Calu3 (cell line): ENCODE measurements at regions not wholly inside any gene's neighbourhood (a gene's known extent, or its start where the extent isn't known, plus 50 kb on each side); places are given as distances from the start of the nearest gene placed in this dataset.

Source experiments
- BruUV-seq: library from RNA; stranded (reverse); fragments of 400-500 nt; replicated peaks from 2 replicates; lab custom pipeline; 2021; lab: Mats Ljungman, UMichigan
- CTCF ChIA-PET: fragments of 300-600 bp; sonication (Branson Sonifier 250); formaldehyde crosslinking; loops from one replicate; lab custom pipeline; 2022; ENCODE audit warnings: antibody characterized with exemption; lab: Charles Lee
- DNase-seq: peaks from one replicate; pipeline ENCODE4 v3.0.0; 2022
- H3K27ac Mint-ChIP-seq: one replicate; pipeline ENCODE4 v1.8.0; 2022; ENCODE audit warnings: mixed read lengths; ENCODE audit not compliant: unreplicated experiment
- H3K27me3 Mint-ChIP-seq: one replicate; pipeline ENCODE4 v1.8.0; 2022; ENCODE audit warnings: mixed read lengths; ENCODE audit not compliant: unreplicated experiment
- H3K36me3 Mint-ChIP-seq: one replicate; pipeline ENCODE4 v1.8.0; 2022; ENCODE audit warnings: mild to moderate bottlenecking, moderate library complexity, mixed read lengths; ENCODE audit not compliant: insufficient read depth, unreplicated experiment
- H3K4me1 Mint-ChIP-seq: one replicate; pipeline ENCODE4 v1.8.0; 2022; ENCODE audit warnings: mild to moderate bottlenecking, low read depth, mixed read lengths; ENCODE audit not compliant: unreplicated experiment
- H3K4me3 Mint-ChIP-seq: one replicate; pipeline ENCODE4 v1.8.0; 2022; ENCODE audit warnings: mild to moderate bottlenecking, low read depth, moderate library complexity, mixed read lengths; ENCODE audit not compliant: unreplicated experiment
- H3K9me3 Mint-ChIP-seq: one replicate; pipeline ENCODE4 v1.8.0; 2022; ENCODE audit warnings: low read depth, mixed read lengths; ENCODE audit not compliant: unreplicated experiment
- intact Hi-C: fragments of 100-400 bp; cut with micrococcal nuclease; formaldehyde crosslinking; loops from one replicate; pipeline ENCODE4 v1.10.0; 2022; ENCODE audit not compliant: unreplicated experiment
- TF ChIP-seq, protein P1 (sequence below): fragments of 200-600 bp; IDR thresholded peaks from one replicate; pipeline ENCODE4 v1.8.0; 2022; ENCODE audit warnings: antibody characterized with exemption; ENCODE audit not compliant: unreplicated experiment

DNA sequence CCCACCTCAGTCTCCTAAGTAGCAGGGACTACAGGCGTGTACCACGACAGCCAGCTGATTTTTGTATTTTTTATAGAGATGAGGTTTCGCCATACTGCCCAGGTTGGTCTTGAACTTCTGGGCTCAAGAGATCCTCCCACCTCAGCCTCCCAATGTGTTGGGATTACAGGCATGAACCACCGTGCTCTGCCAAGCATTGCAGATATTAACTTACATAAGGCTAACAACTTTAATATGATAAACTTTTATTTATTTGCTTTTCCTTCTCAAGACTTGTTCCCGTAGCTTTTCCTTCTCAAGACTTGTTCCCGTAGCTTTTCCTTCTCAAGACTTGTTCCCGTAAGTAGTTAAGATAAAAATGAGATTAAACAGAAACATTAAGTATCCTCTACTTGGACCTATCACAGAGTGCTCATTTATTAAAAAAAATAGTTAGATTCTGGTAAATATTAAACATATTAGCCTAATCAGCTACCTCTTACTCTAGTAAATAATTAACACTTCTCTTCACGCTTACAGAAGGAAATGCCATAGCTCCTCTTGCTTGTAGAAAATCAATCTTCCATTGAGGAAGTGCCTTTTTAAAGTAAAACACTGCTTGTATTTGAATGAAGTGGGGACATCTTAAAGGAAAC lies 157.7 kb upstream of the KITLG start:
- H3K27ac Mint-ChIP-seq: peak overlapping the region; percentile 74
- H3K4me3 Mint-ChIP-seq: peak overlapping the region; percentile 2
- no TSS peak for BruUV-seq
- H3K9me3 Mint-ChIP-seq: peaks cover 3% of the 10 kb centered on the region
- no peaks in the 10 kb centered on the region for H3K27me3 Mint-ChIP-seq
- peak; percentile 24 for DNase-seq
- H3K36me3 Mint-ChIP-seq: no peaks in the 10 kb centered on the region
- H3K4me1 Mint-ChIP-seq: peaks cover 39% of the 10 kb centered on the region
- TF ChIP-seq, protein P1, sequence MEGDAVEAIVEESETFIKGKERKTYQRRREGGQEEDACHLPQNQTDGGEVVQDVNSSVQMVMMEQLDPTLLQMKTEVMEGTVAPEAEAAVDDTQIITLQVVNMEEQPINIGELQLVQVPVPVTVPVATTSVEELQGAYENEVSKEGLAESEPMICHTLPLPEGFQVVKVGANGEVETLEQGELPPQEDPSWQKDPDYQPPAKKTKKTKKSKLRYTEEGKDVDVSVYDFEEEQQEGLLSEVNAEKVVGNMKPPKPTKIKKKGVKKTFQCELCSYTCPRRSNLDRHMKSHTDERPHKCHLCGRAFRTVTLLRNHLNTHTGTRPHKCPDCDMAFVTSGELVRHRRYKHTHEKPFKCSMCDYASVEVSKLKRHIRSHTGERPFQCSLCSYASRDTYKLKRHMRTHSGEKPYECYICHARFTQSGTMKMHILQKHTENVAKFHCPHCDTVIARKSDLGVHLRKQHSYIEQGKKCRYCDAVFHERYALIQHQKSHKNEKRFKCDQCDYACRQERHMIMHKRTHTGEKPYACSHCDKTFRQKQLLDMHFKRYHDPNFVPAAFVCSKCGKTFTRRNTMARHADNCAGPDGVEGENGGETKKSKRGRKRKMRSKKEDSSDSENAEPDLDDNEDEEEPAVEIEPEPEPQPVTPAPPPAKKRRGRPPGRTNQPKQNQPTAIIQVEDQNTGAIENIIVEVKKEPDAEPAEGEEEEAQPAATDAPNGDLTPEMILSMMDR: no peak
- intact Hi-C loops: loop anchor here (1.0 to 5.0 kb wide), 6 partner anchors 80 to 255 kb away; no protein-coding TSS in a partner anchor
- CTCF ChIA-PET: interaction anchor here (0.7 to 1.1 kb wide), 5 partner anchors 9 to 897 kb away, joined by 3 to 5 read pairs (median 3); no protein-coding TSS in a partner anchor

DNA sequence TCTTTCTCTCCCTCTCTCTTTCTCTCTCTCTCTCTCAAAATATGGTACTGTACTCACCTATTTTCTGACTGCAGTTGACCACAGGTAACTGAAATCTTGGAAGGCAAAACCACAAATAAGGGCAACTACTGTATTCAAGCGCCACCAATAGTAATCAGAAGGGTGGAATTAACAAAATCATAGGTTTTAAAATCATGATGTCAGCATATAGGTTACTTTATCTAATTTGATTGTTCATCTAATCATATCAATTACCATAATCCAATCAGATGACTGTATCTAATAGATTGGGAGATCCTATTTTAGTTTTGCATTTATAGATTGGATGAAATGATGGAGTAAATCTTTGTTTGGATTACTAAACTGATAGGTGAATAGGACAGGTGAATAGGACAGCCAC lies 155.8 kb upstream of the KITLG start:
- H3K4me3 Mint-ChIP-seq: no peak overlapping the region
- intact Hi-C loops: loop anchor here (5.0 kb wide), 4 partner anchors 99 to 196 kb away; no protein-coding TSS in a partner anchor
- H3K9me3 Mint-ChIP-seq: peaks cover 3% of the 10 kb centered on the region
- CTCF ChIA-PET: no interaction called here
- H3K27ac Mint-ChIP-seq: no peak overlapping the region
- no peak for DNase-seq
- H3K27me3 Mint-ChIP-seq: no peaks in the 10 kb centered on the region
- BruUV-seq: no TSS peak
- TF ChIP-seq, protein P1: no peak
- peaks cover 39% of the 10 kb centered on the region for H3K4me1 Mint-ChIP-seq
- no peaks in the 10 kb centered on the region for H3K36me3 Mint-ChIP-seq

DNA sequence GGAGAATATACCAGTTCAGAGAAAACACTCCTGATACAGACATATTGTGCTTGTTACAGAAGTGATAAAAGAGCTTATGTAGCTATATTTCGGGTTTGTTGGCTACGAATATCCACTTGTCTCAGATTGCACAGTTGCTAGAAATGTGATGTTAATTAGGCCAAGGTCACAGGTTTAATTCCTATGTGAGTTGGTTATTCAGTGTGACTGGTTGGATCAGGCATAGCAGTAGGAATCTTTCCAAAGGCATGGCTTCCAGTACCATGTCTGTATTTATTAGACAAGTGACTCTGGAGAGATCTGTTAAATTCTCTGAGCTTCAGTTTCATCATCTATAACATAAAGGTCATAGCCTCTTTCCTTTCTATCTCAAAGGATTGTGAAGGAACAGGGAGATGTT lies 152.7 kb upstream of the KITLG start:
- DNase-seq: no peak
- intact Hi-C loops: no loop called here
- Mint-ChIP-seq H3K27ac (no peak overlapping the region), H3K36me3 (no peaks in the 10 kb centered on the region), H3K27me3 (no peaks in the 10 kb centered on the region), H3K4me1 (peaks cover 13% of the 10 kb centered on the region), H3K4me3 (no peak overlapping the region), H3K9me3 (peaks cover 3% of the 10 kb centered on the region)
- BruUV-seq: no TSS peak
- TF ChIP-seq, protein P1: no peak
- CTCF ChIA-PET: no interaction called here

DNA sequence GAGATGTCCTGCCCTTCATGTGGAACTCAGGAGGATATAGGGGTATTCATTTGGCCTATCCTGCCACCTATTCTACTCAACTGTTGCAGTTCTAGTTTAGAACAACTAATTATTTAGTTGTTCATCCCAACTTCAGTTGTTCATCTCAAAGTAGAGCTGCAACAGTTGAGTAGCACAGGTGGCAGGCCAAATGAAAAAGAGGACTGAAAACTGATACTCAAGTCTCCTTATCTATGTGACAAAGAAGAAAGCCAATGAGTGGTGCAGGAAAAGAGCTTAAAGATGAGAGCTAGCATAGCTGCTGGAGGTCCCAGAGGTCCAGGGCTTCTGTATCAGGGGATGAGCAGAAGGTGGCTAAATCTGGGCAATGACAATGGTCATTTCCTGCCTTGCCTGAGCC lies 148.9 kb upstream of the KITLG start:
- peaks cover 8% of the 10 kb centered on the region for H3K4me1 Mint-ChIP-seq
- no peak overlapping the region for H3K27ac Mint-ChIP-seq
- no peaks in the 10 kb centered on the region for H3K27me3 Mint-ChIP-seq
- no peaks in the 10 kb centered on the region for H3K9me3 Mint-ChIP-seq
- no peak for DNase-seq
- CTCF ChIA-PET: interaction anchor here (0.6 kb wide), 1 partner anchor 77 kb away, joined by 3 read pairs; no protein-coding TSS in a partner anchor
- TF ChIP-seq, protein P1: no peak
- no peak overlapping the region for H3K4me3 Mint-ChIP-seq
- intact Hi-C loops: no loop called here
- BruUV-seq: no TSS peak
- H3K36me3 Mint-ChIP-seq: no peaks in the 10 kb centered on the region
